HG03565 (cell line): ENCODE measurements at regions not wholly inside any gene's neighbourhood (a gene's known extent, or its start where the extent isn't known, plus 50 kb on each side); places are given as distances from the start of the nearest gene placed in this dataset.
"Not testable (repeated sequence)": the region's sequence is repeated elsewhere in the genome, so short reads cannot be mapped to it uniquely, and the experiment has no call there.

Experiments used
- ATAC-seq: cut with Tn5 transposase; IDR thresholded peaks from one replicate; pipeline ENCODE4 v1.9.1; 2021; ENCODE audit warnings: mild to moderate bottlenecking, moderate library complexity; ENCODE audit not compliant: unreplicated experiment

DNA sequence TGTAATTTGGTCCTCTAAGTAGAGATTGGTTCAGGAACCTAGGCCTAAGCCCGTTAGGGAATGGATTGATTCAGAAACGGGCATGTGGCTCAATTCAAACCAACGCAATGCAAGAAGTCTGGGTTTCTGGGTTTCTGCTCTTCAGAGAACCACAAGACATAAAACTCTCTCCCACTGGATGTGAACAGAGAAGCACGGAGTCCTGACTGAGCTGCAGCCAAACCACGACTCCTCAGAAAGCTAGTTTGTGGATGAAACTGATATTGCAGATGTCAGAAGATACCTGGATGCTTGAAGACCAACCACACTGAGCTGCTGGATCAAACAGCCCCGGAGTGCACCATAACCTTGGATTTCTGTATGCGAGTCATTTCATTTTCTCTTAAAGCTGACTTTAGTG lies 50.0 kb downstream of the SOD2 start:
- no peak for ATAC-seq

DNA sequence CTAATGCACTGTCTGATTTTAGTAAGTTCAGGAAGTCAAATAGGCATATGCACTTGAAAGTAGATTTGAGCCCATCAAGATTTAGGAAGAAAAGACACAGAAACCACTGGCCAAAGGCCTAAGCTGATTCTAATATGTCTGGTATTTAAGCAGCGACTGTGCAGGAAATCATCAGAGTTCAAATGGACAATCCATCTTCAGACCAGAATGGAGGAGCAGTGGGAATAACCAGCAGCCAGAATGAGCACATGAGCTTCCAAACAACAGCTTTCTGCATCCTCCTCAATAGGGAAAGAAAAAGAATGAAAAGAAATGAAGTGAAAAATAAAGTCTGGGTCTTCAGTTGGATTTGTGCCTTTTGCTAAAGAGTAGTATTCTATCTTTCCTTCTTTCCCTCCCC lies 50.6 kb downstream of the SOD2 start:
- ATAC-seq, result no peak

DNA sequence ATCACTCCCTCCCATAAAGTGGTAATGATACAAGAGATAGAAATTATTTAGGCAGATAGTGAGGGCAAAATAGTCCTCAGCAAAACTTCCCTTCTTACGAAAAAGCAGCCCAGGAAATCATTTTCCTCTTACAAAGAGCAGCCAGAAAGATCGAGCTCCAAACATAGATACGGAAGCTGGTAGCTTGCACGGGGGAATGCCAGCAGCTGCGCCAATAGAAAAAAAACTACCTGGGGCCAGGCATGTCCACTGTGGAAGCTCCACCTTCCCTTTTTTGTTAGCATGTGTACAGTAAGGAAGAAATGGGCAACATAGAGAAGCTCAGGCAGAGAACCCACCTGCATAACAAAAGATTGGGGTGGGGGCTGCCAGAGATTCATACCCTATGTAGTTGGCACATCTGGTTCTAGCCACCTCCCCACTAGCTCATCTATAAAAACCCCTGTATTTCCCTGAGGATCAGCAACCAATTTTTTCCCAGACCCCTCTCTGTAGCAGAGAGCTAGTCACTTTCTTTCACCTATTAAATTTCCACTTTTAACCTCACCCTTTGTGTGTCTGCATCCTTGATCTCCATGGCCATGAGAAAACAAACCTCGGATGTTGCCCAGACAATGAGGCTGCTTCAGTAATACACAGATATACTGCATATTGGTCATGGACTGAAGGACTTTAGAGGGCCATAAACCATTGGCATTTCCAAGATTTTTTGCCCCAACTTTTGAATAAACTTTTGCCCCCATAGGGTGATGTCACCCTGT lies 52.1 kb downstream of the SOD2 start:
- no peak for ATAC-seq

DNA sequence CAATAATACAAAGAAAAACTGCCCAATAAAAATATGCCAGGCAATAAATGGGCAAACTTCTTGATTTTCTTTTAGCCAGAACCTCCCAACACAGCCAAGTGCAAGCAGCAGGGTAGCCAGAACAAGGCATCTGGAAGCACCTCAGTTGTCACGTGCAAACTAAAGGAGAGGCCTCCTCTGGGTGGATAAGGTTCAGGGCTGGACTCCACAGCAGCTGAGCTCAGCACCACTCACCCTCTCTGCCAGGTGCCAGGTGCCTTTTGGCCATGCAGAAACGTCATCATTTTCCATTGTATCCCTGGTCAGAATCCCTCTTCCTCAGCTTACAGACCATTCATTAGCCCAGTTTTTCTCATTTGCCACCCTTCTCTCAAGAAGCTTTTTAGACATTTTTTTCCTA lies 52.7 kb downstream of the SOD2 start:
- ATAC-seq, result no peak

DNA sequence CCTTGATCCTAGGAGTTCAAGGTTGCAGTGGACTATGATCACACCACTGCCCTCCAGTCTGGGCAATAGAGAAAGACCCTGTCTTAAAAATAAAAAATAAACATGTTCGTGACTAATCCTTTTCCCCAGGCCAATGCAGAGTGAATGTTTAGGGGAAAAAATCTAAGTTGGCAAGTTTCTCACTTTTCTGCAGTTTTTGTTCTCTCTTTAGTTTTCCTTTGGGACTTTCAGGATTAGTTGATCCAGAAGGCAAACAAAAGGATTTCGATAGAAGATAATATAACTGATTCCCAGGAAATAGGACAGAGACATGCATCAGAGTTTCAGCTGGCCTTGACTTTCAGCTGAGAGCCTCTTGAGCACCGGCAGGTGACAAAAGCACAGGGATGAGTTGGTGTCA lies 53.3 kb downstream of the SOD2 start:
- no peak for ATAC-seq

DNA sequence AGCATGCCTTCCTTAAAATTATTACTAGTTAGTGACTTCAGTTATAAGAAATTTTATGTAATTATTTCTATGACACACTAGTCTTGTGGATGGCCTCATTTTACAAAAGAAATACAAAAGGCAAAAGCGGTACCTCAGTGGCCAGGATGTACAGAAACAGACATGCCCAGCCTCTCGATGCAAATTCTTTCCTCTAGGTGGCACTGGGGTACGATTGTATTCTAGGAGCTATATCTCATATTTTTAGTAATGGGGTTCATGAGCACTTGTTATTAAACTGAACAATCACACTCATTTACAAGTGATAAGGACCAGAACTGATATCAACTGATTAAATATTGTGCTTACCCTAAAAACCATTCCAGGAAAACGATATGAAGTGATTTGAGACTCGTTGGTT lies 59.8 kb downstream of the SOD2 start:
- ATAC-seq, result no peak

DNA sequence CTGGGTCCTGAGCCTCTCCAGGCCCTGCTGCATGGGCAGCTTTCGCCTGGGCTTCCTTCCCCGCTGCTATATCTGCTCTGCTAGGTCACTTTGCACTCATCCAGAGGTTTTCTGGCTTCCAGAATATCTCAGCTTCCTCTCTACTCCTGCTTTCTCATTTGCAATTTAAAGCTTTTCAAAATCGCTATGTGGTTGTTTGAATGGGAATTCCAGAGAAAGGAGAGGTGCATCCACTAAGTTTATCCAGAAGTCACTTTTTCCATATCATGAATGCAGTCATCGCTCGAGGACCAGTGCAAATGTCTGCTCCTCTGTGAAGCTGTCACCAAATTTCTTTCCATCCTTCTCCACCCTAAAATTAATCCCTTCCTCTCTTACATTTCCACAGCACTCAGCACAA lies 61.2 kb downstream of the SOD2 start:
- ATAC-seq, result no peak

DNA sequence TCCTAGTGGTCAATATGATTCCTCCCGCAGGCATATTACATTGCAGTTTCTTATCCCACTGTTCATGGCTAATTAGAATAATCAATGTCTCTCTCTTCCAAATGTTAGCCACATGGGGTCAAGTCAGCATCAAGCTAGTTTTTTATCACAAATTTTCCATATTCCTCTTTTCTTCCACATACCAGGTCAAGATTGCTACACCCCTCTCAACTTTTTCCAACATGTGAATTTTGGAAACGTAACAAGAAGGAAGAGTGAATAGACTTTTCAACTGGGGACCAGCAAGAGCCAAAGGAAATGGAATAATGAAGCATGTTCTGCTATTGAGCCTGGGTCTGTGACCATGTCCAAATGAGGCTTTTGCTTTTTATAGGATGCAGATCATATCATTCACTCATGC lies 65.1 kb downstream of the SOD2 start:
- no peak for ATAC-seq

DNA sequence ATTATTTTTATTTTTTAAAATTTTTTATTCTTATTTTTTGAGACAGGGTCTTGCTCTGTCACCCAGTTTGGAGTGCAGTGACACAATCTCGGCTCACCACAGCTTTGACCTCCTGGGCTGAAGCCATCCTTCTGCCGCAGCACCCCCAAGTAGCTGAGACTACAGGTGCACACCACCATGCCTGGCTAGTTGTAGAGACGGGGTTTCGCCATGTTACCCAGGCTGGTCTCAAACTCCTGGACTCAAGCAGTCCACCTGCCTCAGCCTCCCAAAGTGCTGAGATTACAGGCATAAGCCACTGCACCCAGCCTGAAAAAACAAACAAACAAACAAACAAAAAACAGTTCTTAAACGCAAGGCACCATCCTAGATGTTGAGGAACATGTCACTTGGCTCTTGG lies 66.5 kb downstream of the SOD2 start:
- not testable (repeated sequence) for ATAC-seq

DNA sequence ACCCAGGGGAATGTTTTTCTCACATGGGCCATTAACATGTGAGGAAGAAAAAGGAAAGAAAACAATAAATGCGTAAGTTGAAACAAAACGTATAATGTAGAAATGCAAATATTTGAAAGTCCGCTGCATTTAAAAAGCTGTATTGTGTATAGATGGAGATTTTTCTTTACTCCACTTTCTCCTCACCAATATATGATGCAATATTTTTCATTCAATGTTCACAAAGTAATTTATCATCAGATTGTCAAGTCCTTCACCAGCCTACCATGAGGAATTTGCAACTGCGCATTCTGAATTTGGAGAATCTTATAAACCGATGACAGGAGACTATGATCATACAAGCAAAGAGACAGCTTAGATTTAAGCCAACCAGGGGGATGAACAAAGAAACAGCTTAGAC lies 69.9 kb downstream of the SOD2 start:
- no peak for ATAC-seq

DNA sequence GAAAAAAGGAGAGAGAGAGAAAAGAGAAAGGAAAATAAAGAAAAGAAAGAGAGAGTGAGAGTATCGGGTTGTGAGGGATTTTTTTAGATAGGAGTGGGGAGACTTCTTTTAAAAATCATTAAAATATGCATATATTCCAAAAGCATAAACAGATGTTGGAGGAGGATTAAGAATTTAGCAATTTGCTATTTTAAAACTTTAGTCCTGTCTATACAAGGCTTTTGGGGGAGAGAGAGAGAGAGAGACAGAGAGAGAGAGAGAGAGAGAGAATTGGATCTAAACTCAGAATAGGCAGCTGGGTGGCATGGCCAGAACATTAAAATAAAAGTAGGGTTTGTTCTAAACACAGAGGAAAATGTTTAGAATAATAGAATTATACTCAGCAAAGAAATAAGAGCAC lies 72.1 kb downstream of the SOD2 start:
- no peak for ATAC-seq

DNA sequence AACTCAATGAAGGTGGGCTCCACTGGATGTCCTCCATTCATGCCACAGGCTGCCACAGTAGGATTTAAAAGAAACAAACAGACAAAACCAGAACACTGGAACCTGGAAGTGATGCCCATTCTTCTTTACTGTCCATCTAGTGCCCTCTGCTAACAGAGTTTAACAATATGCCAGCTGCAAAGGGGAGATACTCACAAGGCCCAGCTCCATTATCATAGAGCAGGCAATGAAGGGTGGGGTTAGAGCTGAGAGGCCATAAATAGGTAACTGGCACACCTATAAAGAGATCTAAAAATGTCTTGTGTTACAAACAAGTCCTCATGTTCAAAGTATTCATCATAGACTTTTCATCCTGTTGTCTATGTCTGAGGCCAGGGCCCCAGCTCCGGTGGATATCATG lies 75.6 kb downstream of the SOD2 start:
- no peak for ATAC-seq

DNA sequence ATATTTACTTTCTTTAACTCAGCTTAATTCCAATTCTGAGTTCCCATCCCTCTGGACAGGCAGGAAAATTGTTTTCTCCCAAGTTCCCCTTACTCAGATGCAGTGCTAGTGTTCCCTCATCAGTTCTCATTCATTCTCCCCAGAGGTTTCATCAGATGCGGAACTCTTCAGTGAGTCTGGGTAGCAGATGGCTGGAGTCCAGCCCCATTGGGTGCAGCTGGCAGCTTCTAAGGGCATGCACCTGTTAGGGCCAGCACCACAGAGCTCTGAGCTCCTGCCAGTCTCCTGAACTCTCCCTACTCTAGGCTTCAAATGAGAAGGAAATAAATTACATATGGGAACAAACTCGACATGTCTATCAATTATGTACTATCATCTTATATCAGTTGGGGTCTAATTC lies 76.6 kb downstream of the SOD2 start:
- ATAC-seq, result no peak

DNA sequence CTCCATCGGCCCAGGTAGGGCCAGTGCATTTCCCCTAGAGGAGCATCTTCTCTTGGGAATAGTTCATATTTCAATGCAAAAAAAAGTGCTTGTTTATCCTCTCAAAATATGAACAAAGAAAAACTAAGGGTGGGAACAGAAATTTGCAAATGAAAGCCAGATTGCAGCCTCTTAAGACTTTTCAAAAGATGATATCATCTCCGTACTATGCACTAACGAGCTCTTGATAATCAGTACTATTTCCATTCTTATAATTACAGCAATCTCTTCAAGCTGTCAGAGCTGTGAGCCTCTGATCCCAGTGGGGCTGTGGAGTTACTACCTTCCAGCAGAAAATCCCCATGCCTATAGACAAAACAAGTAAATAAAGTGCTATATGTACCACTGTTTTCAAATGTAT lies 77.1 kb downstream of the SOD2 start:
- no peak for ATAC-seq

DNA sequence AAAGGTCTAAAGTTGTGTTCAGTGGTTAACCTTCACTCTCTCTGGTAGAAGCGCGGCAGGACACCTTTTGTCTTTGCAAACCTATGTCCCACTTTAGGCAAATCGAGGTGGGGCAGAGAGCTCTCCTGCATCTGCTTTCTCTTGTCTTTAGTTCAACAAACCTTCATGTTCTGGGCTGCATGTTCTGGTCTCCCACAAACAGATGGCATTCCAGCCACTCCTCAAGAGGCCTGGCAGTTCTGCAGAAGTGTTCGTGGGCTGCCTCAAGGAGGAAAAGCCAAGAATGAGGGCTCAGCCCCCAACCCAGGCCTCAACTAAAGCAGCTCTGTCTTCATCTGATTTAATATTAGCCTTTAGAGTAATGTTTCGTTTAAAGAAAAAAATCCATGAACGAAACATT lies 82.2 kb downstream of the SOD2 start:
- no peak for ATAC-seq

DNA sequence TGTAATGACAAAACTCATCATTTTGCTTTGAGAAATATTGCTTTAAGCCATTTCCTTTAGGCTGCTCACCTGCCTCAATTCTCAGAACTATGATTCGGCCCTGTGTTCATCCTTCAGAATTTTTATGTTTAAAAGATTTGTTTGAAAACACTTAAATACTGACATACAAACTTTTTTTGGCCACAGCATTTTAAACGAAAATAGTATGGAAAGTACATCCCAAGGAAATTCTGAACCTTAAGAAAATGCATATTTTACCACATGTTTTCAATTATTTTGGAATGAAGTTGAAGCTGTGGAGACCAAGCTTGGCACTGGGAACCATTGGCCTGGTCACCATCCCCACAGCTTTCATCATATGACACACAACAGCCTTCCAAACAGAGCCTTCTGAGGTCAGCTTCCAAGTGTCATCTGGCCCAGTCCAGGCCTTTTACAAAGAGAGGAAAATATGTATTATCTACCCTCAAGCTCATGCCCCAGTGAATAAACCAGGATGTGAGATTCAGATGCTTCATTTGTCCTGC lies 83.3 kb downstream of the SOD2 start:
- ATAC-seq, result no peak

DNA sequence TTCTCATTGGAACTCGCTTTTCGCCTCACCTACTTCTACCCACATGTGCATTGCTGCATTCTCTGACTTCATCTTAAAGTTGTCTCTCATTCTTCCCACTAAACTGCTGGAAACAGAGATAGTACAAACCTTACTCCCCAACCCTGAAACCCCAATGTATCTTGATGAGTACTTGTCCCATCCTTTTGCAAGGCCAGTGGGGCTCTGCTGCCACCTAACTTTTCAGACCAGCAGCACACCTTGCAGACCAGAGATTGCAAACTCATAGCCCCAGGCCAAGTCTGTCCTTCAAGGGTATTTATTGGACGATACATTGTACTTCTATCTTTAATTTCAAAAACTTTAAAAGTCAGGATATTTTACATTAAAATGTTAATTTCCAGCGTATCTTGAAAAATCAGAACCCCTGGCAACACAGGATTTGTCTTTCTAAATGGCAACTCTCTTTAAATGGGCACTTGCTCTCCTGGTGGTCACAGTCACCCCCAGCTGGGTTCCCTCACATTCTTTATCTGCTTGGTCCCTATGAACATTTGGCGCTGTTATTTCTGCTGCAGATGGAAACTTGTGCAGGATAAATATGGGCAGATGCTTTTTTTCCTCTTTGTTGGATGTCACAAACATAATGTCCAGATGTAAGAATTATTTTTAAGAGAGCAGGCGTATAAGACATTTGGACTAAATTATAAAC lies 83.9 kb downstream of the SOD2 start:
- no peak for ATAC-seq

DNA sequence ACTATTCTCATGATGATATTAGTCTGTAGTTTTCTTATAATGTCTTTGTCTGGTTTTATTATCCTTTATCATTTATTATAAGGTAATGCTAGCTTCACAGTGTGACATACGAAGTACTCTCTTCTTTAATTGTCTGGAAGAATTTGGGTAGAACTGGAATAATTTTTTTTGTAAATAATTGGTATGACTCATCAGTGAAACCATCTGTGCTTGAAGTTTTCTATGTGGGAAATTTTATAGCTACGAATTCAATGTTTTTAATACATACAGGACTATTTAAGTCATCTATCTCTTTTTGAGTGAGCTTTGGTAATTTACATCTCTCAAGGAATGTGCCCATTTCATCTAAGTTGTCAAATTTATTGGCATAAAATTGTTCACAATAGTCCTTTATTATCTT lies 86.3 kb downstream of the SOD2 start:
- ATAC-seq, result no peak

DNA sequence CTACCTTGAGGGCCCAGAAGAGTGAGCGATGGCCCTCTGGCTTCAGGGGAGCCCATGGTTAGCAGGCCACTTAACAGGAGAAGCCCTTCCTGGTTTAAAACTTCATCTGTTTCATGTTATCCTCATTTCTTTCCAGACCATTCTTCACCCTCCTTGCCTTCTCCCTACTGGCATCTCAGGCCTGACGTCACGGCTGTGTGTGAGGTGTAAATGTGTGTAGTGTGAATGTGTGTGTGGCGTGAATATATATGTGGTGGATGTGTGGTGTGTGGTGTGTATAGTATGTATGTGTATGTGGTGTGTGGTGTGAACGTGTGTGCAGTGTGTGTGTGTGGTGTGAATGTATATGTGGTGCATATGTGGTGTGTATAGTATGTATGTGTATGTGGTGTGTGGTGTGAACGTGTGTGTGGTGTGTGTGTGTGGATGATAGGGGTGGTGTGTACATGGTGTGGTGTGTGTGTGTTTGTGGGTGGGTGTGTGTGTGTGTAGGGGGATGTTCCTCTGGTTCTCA lies 88.5 kb downstream of the SOD2 start:
- no peak for ATAC-seq

DNA sequence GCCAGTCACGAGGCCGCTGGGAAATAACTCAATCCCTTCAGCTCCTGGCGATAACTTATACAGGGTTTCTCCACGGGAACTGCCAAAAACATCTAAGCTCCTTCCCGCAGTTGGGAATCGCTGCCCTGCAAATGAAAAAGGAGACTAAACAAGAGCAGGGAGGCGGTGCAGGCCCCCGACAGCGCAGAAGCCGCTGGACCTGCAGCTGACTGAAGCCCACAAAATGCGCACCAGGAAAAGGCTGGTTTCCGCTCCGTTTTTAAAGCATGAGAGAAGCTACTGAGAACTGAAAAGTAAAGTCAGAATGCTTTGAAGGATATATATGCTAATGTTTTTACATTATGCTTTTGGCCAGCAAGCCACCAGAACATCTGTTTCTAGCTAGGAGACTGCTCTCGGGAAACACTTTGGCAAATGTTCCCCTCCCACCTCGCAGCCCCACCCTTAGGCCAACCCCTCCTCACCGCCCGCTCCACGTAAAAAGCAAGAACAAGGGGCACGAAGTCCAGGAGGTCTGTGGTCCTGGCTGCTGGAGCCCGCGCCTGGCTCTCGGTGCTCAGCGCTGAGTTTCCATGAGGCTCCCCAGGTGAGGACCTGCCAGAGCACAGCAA lies 90.5 kb downstream of the SOD2 start:
- ATAC-seq, result no peak

DNA sequence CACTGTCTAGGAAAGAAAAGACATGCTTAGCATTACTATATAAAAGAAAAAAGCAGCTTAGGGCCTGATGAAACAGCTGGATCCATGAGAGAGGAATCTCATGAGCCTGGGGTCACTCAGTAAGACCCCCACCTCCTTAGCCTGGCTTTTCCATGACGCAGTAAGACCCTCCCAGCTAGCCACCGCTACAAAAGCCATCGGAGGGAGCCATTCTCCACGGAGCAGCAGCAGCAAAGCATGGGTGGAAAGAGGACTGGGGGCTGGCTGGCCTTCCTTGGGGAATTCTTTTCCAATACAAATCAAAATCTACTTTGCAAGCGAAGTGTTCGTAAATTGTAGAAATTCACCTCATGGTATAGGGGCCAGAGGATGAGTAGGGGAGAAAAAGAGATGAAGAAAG lies 91.8 kb downstream of the SOD2 start:
- ATAC-seq, result no peak

DNA sequence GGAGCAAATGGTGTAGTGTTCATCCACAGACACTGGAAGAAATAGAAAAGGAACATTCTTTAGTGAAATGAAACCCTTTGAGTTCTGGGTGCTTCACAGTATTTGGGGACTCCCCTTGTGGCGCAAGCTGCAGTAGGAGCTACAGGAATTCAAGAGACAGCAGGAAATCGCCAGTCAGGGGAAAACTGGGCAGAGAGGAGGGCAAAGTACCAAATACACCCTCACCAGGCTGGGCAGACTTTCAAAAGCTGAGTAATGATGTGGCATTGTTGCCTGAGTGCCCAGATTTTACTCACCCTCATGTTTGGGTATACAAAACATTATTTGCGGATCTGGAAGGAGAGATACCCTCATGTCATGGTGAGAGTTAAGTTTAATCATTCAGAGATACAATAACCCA lies 97.9 kb downstream of the SOD2 start:
- ATAC-seq, result no peak
